ENCODE measurements at regions not wholly inside any gene's neighbourhood (a gene's known extent, or its start where the extent isn't known, plus 50 kb on each side); places are given as distances from the start of the nearest gene placed in this dataset.

GRCh38 chr6:93471281-93471680, 51.9 kb upstream of the EPHA7 start:
- H2AFZ ChIP-seq (ENCODE audit: low read length) = no peak overlapping the region
- H3K4me2 ChIP-seq (ENCODE audit: extremely low read depth, insufficient read depth, low read length) = no peak overlapping the region
- H3K9ac ChIP-seq (ENCODE audit: insufficient read depth, low read length) = no peak overlapping the region
- no peaks in the 10 kb centered on the region for H4K20me1 ChIP-seq (ENCODE audit: control insufficient read depth, extremely low read depth, insufficient read depth, low read length)
- no peak overlapping the region for H3K4me3 ChIP-seq (replicated peaks in 1 of 4; ENCODE audit: control extremely low read depth in 1 of 4, insufficient read depth in 1 of 4, low read depth in 3 of 4, low read length in 4 of 4)
- no peaks in the 10 kb centered on the region for H3K9me3 ChIP-seq (ENCODE audit: control insufficient read depth, insufficient read depth, low read depth, low read length)
- H3K4me1 ChIP-seq (ENCODE audit: control insufficient read depth, extremely low read depth, insufficient read depth, low read length) = no peaks in the 10 kb centered on the region
- no peaks in the 10 kb centered on the region for H3K27me3 ChIP-seq (ENCODE audit: control insufficient read depth, insufficient read depth, low read length)
- no peaks in the 10 kb centered on the region for H3K79me2 ChIP-seq (ENCODE audit: control insufficient read depth, insufficient read depth, low read length)
- TF ChIP-seq CTCF (conservative IDR thresholded peaks at IDR 0.05 in 1 of 2, IDR thresholded peaks at IDR 0.05 in 1 of 2; ENCODE audit: low read depth in 1 of 2, low read length in 2 of 2) = no peak
- no peak for TF ChIP-seq EZH2 (IDR thresholded peaks at IDR 0.05; ENCODE audit: low read length, missing control alignments)
- no peak for DNase-seq (ENCODE audit: low read depth in 2 of 2)
- H3K27ac ChIP-seq (ENCODE audit: insufficient read depth, low read length) = no peak overlapping the region
- H3K36me3 ChIP-seq (ENCODE audit: control insufficient read depth, insufficient read depth, low read length) = no peaks in the 10 kb centered on the region
